ENCODE measurements at regions not wholly inside any gene's neighbourhood (a gene's known extent, or its start where the extent isn't known, plus 50 kb on each side); places are given as distances from the start of the nearest gene placed in this dataset.

GRCh38 chr20:40493071-40493470 lies 196.0 kb downstream of the MAFB start:
- TF ChIP-seq CTCF (IDR thresholded peaks at IDR 0.05) (no peak), POLR2A (IDR thresholded peaks at IDR 0.05) (no peak), EP300 (IDR thresholded peaks at IDR 0.05) (no peak)

Data from tibial nerve (tissue), 4 donors.